NOMO-1 (cell line): ENCODE measurements at regions not wholly inside any gene's neighbourhood (a gene's known extent, or its start where the extent isn't known, plus 50 kb on each side); places are given as distances from the start of the nearest gene placed in this dataset.
A peak's percentile ranks its signal among the peaks of the same experiment; 100 is the strongest.

Source experiments
- DNase-seq, 2 experiments: peaks; one replicate each; lab custom pipeline; 2025; ENCODE audit not compliant: unreplicated experiment in 2 of 2; lab: John Stamatoyannopoulos, UW

- DNase-seq = no peak
These were observed 115.9 kb downstream of the OMA1 start for GRCh38 chr1:58430421-58431275.

- DNase-seq = no peak
These were observed 119.6 kb downstream of the OMA1 start for GRCh38 chr1:58426918-58427317.

- no peak for DNase-seq
These were observed 124.1 kb downstream of the OMA1 start for GRCh38 chr1:58422436-58422835.

GRCh38 chr1:58418283-58419228 is 128.0 kb downstream of the OMA1 start:
- no peak for DNase-seq

GRCh38 chr1:58412071-58412580 is 134.4 kb downstream of the OMA1 start:
- no peak for DNase-seq

GRCh38 chr1:58409890-58410289 is 136.6 kb downstream of the OMA1 start:
- DNase-seq = no peak

GRCh38 chr1:58409336-58409735 is 137.2 kb downstream of the OMA1 start:
- no peak for DNase-seq

GRCh38 chr1:58406301-58407071 is 140.0 kb downstream of the OMA1 start:
- no peak for DNase-seq

GRCh38 chr1:58405660-58406059 is 140.9 kb downstream of the OMA1 start:
- DNase-seq = no peak

- no peak for DNase-seq
These were observed 142.6 kb downstream of the OMA1 start for GRCh38 chr1:58403894-58404293.

GRCh38 chr1:58402444-58402843 is 144.1 kb downstream of the OMA1 start:
- DNase-seq = no peak

- no peak for DNase-seq
These were observed 144.5 kb downstream of the OMA1 start for GRCh38 chr1:58401991-58402390.

- no peak for DNase-seq
These were observed 147.3 kb downstream of the OMA1 start for GRCh38 chr1:58399176-58399575.

GRCh38 chr1:58398714-58399113 is 147.8 kb downstream of the OMA1 start:
- no peak for DNase-seq

GRCh38 chr1:58397187-58397820 is 149.2 kb downstream of the OMA1 start:
- no peak for DNase-seq

- DNase-seq = no peak
These were observed 150.4 kb downstream of the OMA1 start for GRCh38 chr1:58396150-58396549.

GRCh38 chr1:58395355-58395754 is 151.2 kb downstream of the OMA1 start:
- DNase-seq = peak in 1 of 2 experiments; percentile 5

GRCh38 chr1:58392083-58392482 is 154.4 kb downstream of the OMA1 start:
- no peak for DNase-seq

- DNase-seq = no peak
These were observed 155.0 kb downstream of the OMA1 start for GRCh38 chr1:58391514-58391913.

- peak; percentile 76 to 82 for DNase-seq
These were observed 155.5 kb downstream of the OMA1 start for GRCh38 chr1:58391056-58391455.
